ENCODE measurements at regions not wholly inside any gene's neighbourhood (a gene's known extent, or its start where the extent isn't known, plus 50 kb on each side); places are given as distances from the start of the nearest gene placed in this dataset.

- Histone ChIP-seq H3K27me3 (no peaks in the 10 kb centered on the region), H3K27ac (no peak overlapping the region), H3K36me3 (no peaks in the 10 kb centered on the region), H3K4me3 (no peak overlapping the region), H3K4me1 (no peaks in the 10 kb centered on the region), H3K9me3 (peaks cover 0 to 3% of the 10 kb centered on the region in 2 donors)
- TF ChIP-seq CTCF (IDR thresholded peaks at IDR 0.05) = no peak
- no peak for DNase-seq (ENCODE audit: low spot score)
Observed at GRCh38 chrX:98605941-98606340, 1722.2 kb downstream of the RPA4 start.

- no peak overlapping the region for H3K4me3 ChIP-seq
- no peak for DNase-seq (ENCODE audit: low spot score)
- no peaks in the 10 kb centered on the region for H3K9me3 ChIP-seq
- no peaks in the 10 kb centered on the region for H3K36me3 ChIP-seq
- TF ChIP-seq CTCF (IDR thresholded peaks at IDR 0.05) = no peak
- no peak overlapping the region for H3K27ac ChIP-seq
- no peaks in the 10 kb centered on the region for H3K4me1 ChIP-seq
- no peaks in the 10 kb centered on the region for H3K27me3 ChIP-seq
Observed at GRCh38 chrX:98607739-98608138, 1724.0 kb downstream of the RPA4 start.

DNA sequence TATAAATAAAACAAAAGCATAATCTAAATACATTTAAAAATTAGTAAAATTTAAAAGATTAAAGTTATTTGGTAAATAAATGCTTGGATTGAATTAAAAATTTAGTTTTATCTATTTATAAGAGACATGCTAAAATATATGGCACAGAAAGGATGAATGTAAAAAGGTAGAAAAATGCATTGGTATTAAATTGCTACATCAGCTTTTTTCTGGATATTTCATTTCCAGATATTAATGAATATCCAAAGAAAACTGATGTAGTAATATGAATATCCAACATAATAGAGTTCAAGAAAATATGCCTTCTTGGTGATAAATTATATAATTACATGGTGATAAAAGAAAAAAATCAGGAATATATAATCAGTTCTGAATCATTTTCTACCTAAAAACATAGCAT lies 1743.9 kb downstream of the RPA4 start:
- H3K4me3 ChIP-seq = no peak overlapping the region
- no peak for TF ChIP-seq CTCF (IDR thresholded peaks at IDR 0.05)
- H3K36me3 ChIP-seq = no peaks in the 10 kb centered on the region
- H3K27me3 ChIP-seq = no peaks in the 10 kb centered on the region
- no peak for DNase-seq (ENCODE audit: low spot score)
- no peaks in the 10 kb centered on the region for H3K4me1 ChIP-seq
- no peak overlapping the region for H3K27ac ChIP-seq
- peaks cover 0 to 7% of the 10 kb centered on the region in 2 donors for H3K9me3 ChIP-seq

- H3K4me3 ChIP-seq = no peak overlapping the region
- TF ChIP-seq CTCF (IDR thresholded peaks at IDR 0.05) = no peak
- no peaks in the 10 kb centered on the region for H3K4me1 ChIP-seq
- no peaks in the 10 kb centered on the region for H3K36me3 ChIP-seq
- no peaks in the 10 kb centered on the region for H3K27me3 ChIP-seq
- H3K27ac ChIP-seq = no peak overlapping the region
- peaks cover 0 to 14% of the 10 kb centered on the region in 2 donors for H3K9me3 ChIP-seq
- DNase-seq (ENCODE audit: low spot score) = no peak
Observed at GRCh38 chrX:98637451-98637850, 1753.7 kb downstream of the RPA4 start.

GRCh38 chrX:98646351-98646750 lies 1762.6 kb downstream of the RPA4 start:
- H3K9me3 ChIP-seq = no peaks in the 10 kb centered on the region
- H3K4me1 ChIP-seq = no peaks in the 10 kb centered on the region
- no peak for TF ChIP-seq CTCF (IDR thresholded peaks at IDR 0.05)
- DNase-seq (ENCODE audit: low spot score) = no peak
- no peak overlapping the region for H3K4me3 ChIP-seq
- H3K27me3 ChIP-seq = no peaks in the 10 kb centered on the region
- H3K36me3 ChIP-seq = no peaks in the 10 kb centered on the region
- no peak overlapping the region for H3K27ac ChIP-seq

DNA sequence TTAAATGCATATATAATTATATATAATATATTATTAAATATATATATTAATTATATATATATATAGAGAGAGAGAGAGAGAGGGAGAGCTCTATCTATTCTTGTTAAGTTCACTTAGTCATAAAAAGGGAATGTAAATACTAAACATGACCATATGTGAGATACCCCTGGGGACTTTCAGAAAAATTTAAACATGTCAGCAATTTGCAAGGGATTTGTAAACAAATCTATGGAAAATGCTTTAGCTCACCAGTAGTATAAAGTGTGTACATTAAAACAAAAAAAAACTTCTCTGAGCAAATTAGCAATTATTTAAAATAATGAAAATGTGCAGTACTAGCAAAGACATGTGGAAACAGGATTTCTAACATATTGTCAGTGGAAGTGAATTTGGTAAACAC lies 1755.5 kb downstream of the PCDH19 start:
- no peak overlapping the region for H3K27ac ChIP-seq
- H3K4me1 ChIP-seq = no peaks in the 10 kb centered on the region
- no peaks in the 10 kb centered on the region for H3K36me3 ChIP-seq
- no peak overlapping the region for H3K4me3 ChIP-seq
- DNase-seq (ENCODE audit: low spot score) = no peak
- no peaks in the 10 kb centered on the region for H3K9me3 ChIP-seq
- H3K27me3 ChIP-seq = no peaks in the 10 kb centered on the region
- TF ChIP-seq CTCF (IDR thresholded peaks at IDR 0.05) = no peak

All from right atrium auricular region (tissue), 2 donors.